Muscle layer of duodenum (tissue), 2 donors: ENCODE measurements at regions not wholly inside any gene's neighbourhood (a gene's known extent, or its start where the extent isn't known, plus 50 kb on each side); places are given as distances from the start of the nearest gene placed in this dataset.
"Not testable (repeated sequence)": the region's sequence is repeated elsewhere in the genome, so short reads cannot be mapped to it uniquely, and the experiment has no call there.

Source experiments
- H3K27ac ChIP-seq: one replicate; pipeline ENCODE4 v1.7.0; 2013; ENCODE audit warnings: mild to moderate bottlenecking, low read length
- H3K27me3 ChIP-seq: one replicate; pipeline ENCODE4 v1.7.0; 2013; ENCODE audit warnings: low read depth, mild to moderate bottlenecking, control low read depth, low read length
- H3K36me3 ChIP-seq, 2 donors: one replicate each; pipeline ENCODE4 v1.7.0; 2013; ENCODE audit warnings: low read length in 2 of 2, control low read depth in 1 of 2, mild to moderate bottlenecking in 1 of 2; ENCODE audit not compliant: insufficient read depth in 2 of 2, control insufficient read depth in 1 of 2
- H3K4me1 ChIP-seq, 2 donors: one replicate each; pipeline ENCODE4 v1.7.0; 2013; ENCODE audit warnings: low read length in 2 of 2, mild to moderate bottlenecking in 2 of 2, control low read depth in 1 of 2, moderate library complexity in 1 of 2; ENCODE audit not compliant: insufficient read depth in 2 of 2, control insufficient read depth in 1 of 2
- H3K4me3 ChIP-seq, 2 donors: one replicate each; pipeline ENCODE4 v1.7.0; 2013; ENCODE audit warnings: low read length in 2 of 2, low read depth in 1 of 2, mild to moderate bottlenecking in 1 of 2
- H3K9me3 ChIP-seq, 2 donors: one replicate each; pipeline ENCODE4 v1.7.0; 2013; ENCODE audit warnings: low read length in 2 of 2, control low read depth in 1 of 2, mild to moderate bottlenecking in 1 of 2; ENCODE audit not compliant: control insufficient read depth in 1 of 2
- donor health status: healthy.

DNA sequence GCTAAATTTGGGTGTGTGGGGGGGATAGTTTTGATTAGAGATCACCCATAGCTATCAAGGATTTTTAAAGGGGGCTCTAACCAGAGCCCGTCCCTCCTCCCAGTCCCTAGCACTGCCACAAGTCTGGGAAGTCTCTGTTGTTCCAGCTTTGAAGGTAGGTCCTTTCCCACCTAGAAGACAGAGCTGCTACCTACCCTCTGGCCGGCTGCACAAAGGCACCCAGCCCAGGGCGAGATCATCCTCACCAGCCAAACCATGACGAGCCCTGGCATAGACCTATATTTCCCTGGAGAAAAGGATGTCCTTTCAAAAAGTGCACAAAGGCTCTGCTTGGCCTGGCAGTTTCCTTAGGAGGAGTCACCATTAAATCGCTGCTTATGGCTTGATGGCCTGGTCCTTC, 147.8 kb downstream of the CYP26A1 start:
- Histone ChIP-seq H3K9me3 (peaks cover 0 to 6% of the 10 kb centered on the region in 2 donors), H3K36me3 (no peaks in the 10 kb centered on the region), H3K4me3 (no peak overlapping the region), H3K4me1 (no peaks in the 10 kb centered on the region), H3K27me3 (no peaks in the 10 kb centered on the region), H3K27ac (no peak overlapping the region)

- Histone ChIP-seq H3K9me3 (peaks cover 0 to 6% of the 10 kb centered on the region in 2 donors), H3K27ac (no peak overlapping the region), H3K4me1 (no peaks in the 10 kb centered on the region), H3K27me3 (no peaks in the 10 kb centered on the region), H3K4me3 (no peak overlapping the region), H3K36me3 (no peaks in the 10 kb centered on the region)
Measured at GRCh38 chr10:93222211-93222754, 148.6 kb downstream of the CYP26A1 start.

DNA sequence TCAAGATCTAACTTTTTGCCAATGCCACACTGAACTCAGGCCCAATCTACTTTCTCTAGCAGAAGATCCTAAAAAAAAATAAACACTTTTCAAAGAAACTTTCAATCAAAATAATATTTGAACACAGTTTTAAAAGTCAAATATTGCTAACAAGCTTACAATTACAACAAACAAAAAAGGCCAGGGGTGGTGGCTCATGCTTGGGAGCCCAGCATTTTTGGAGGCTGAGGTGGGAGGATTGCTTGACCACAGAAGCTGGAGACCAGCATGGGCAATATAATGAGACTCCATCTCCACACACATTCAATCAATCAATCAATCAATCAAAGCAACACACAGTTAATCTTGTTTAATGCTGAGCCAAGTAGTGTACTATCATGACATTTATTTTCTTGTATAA, 149.2 kb downstream of the CYP26A1 start:
- Histone ChIP-seq H3K4me1 (no peaks in the 10 kb centered on the region), H3K4me3 (no peak overlapping the region), H3K27ac (no peak overlapping the region), H3K36me3 (no peaks in the 10 kb centered on the region), H3K27me3 (no peaks in the 10 kb centered on the region), H3K9me3 (peaks cover 0 to 6% of the 10 kb centered on the region in 2 donors)

DNA sequence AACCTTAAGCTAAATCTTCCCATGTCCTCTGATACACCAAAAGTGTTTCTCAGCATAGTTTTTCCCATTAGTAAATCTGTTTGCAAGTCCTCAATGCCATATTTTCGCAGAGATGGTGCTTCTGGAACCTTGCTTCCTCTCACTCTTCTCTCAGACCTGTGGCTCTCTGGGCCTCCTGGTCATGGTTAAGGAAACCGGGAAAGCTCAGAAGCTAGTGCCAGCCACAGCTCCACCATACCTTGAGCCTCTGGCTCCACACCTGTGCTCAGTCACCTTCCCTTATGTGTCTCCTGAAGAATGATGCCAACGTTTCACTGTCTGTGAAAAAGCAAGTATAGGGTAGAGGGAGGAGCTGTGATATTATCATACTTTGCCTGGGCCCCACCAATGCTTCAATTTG, 149.6 kb downstream of the CYP26A1 start:
- no peaks in the 10 kb centered on the region for H3K27me3 ChIP-seq
- peaks cover 0 to 6% of the 10 kb centered on the region in 2 donors for H3K9me3 ChIP-seq
- H3K36me3 ChIP-seq, result no peaks in the 10 kb centered on the region
- H3K4me3 ChIP-seq, result no peak overlapping the region
- no peaks in the 10 kb centered on the region for H3K4me1 ChIP-seq
- no peak overlapping the region for H3K27ac ChIP-seq

DNA sequence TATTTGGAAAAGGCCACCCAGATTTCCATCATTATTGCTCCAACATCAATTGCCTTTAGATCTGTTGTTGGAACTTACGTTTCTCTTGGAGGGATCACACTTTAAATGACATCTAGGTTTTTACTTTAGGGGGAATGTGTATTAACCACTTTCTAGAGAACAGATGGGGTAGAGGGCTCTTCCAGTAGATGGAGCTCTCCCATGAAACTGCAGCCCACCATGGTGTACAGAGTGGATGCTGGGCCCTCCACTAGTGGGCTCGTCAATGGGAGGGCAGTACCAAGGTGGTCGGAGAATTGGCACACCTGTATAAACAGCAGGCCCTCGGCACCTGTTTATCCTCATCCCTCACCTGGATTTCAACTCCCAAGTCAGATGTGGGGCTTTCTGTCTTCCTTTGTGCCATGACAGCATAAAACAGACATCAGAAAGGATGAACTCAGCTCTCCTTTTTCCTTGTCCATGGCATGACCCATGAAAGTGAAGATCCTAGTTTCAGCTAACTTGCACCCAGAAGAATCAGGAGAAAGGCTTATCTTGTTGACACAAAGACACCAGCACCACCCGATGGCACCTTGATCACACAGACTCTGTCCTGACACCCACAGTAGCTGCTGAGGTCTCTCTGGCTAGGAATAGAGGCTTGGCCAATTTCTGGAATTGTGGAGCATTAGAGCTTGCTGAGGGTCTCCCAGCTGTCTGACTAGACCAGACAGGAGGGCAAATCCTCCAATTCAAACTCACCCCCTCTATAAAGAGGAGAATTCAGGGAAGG, 150.5 kb downstream of the CYP26A1 start:
- no peak overlapping the region for H3K27ac ChIP-seq
- no peaks in the 10 kb centered on the region for H3K4me1 ChIP-seq
- no peaks in the 10 kb centered on the region for H3K27me3 ChIP-seq
- no peak overlapping the region for H3K4me3 ChIP-seq
- H3K9me3 ChIP-seq, result peaks cover 0 to 6% of the 10 kb centered on the region in 2 donors
- no peaks in the 10 kb centered on the region for H3K36me3 ChIP-seq

DNA sequence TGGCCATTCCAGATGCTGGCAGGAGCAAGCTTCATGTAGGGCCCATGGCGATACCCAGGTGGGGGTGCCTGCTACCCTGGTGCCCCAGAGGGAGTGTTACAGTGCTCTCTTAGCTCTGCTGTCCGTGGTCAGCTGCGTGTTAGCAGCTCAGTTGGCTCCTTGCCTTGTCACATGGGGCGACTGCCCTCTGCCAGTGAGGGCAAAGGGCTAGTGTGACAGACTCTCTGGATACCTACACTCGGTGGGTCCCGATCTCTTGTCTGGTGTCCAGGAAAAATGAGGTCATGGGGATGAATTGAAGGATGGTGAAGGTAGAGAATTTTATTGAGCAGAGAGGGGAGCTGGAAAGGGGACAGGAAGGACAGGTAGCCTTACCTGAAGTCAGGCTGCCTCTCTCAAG, 152.2 kb downstream of the CYP26A1 start:
- Histone ChIP-seq H3K27me3 (no peaks in the 10 kb centered on the region), H3K27ac (no peak overlapping the region), H3K36me3 (no peaks in the 10 kb centered on the region), H3K4me3 (no peak overlapping the region), H3K4me1 (no peaks in the 10 kb centered on the region), H3K9me3 (peaks cover 0 to 6% of the 10 kb centered on the region in 2 donors)

GRCh38 chr10:93226619-93227018, 152.9 kb downstream of the CYP26A1 start:
- H3K27me3 ChIP-seq, result no peaks in the 10 kb centered on the region
- no peak overlapping the region for H3K4me3 ChIP-seq
- no peaks in the 10 kb centered on the region for H3K4me1 ChIP-seq
- peaks cover 0 to 6% of the 10 kb centered on the region in 2 donors for H3K9me3 ChIP-seq
- H3K36me3 ChIP-seq, result no peaks in the 10 kb centered on the region
- no peak overlapping the region for H3K27ac ChIP-seq

GRCh38 chr10:93230596-93230995, 156.9 kb downstream of the CYP26A1 start:
- not testable (repeated sequence) for H3K27me3 ChIP-seq, H3K36me3 ChIP-seq, H3K4me3 ChIP-seq, H3K9me3 ChIP-seq, H3K27ac ChIP-seq, H3K4me1 ChIP-seq

DNA sequence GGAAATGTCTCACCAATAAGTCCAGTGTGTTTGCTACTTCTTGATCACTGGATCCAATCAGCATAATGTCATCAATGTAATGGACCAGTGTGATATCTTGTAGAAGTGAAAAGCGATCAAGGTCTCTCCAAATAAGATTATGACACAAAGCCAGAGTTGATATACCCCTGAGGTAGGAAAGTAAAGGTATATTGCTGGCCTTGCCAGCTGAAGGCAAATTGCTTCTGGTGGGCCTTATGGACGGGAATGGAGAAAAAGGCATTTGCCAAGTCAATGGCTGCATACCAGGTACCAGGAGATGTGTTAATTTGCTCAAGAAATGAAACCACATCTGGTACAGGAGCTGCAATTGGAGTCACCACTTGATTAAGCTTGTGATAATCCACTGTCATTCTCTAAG, 158.5 kb downstream of the CYP26A1 start:
- H3K4me1 ChIP-seq, H3K27me3 ChIP-seq, H3K36me3 ChIP-seq, H3K4me3 ChIP-seq, H3K9me3 ChIP-seq, H3K27ac ChIP-seq: not testable (repeated sequence)

DNA sequence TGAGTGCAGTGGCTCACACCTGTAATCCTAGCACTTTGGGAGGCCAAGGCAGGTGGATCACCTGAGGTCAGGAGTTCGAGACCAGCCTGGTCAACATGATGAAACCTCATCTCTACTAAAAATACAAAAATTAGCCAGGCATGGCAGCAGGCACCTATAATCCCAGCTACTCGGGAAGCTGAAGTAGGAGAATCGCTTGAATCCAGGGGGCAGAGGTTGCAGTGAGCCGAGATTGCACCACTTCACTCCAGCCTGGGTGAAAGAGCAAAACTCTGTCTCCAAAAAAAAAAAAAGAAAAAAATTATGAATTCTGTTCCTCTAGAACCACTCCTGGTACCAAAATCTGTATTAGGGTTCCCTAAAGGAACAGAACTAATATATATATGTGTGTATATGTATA, 161.2 kb downstream of the CYP26A1 start:
- H3K27me3 ChIP-seq, H3K27ac ChIP-seq: not testable (repeated sequence)

GRCh38 chr10:93235686-93236085, 162.0 kb downstream of the CYP26A1 start:
- no peaks in the 10 kb centered on the region for H3K9me3 ChIP-seq
- no peaks in the 10 kb centered on the region for H3K27me3 ChIP-seq
- no peaks in the 10 kb centered on the region for H3K4me1 ChIP-seq
- no peaks in the 10 kb centered on the region for H3K36me3 ChIP-seq
- no peak overlapping the region for H3K4me3 ChIP-seq
- H3K27ac ChIP-seq, result no peak overlapping the region

More for the DNA sequence above, 161.2 kb downstream of the CYP26A1 start:
- H3K4me3 ChIP-seq, H3K9me3 ChIP-seq, H3K36me3 ChIP-seq, H3K4me1 ChIP-seq: not testable (repeated sequence)
